NCI-H82 (cell line): ENCODE measurements at regions not wholly inside any gene's neighbourhood (a gene's known extent, or its start where the extent isn't known, plus 50 kb on each side); places are given as distances from the start of the nearest gene placed in this dataset.

Source experiments
- DNase-seq: peaks from one replicate; lab custom pipeline; 2025; lab: John Stamatoyannopoulos, UW

GRCh38 chr11:16685914-16686313 lies 52.5 kb upstream of the C11orf58 start:
- DNase-seq = no peak

- DNase-seq = no peak
Measured at GRCh38 chr11:16678466-16679116, 59.9 kb upstream of the C11orf58 start.

GRCh38 chr11:16669799-16670415 lies 68.5 kb upstream of the C11orf58 start:
- DNase-seq = no peak

- DNase-seq = peak; percentile 3
Measured at GRCh38 chr11:16632295-16633200, 105.9 kb upstream of the C11orf58 start.

- no peak for DNase-seq
Measured at GRCh38 chr11:16630651-16631050, 107.8 kb upstream of the C11orf58 start.

GRCh38 chr11:16618431-16618830 lies 120.0 kb upstream of the C11orf58 start:
- no peak for DNase-seq

GRCh38 chr11:16615480-16615879 lies 123.0 kb upstream of the C11orf58 start:
- no peak for DNase-seq

GRCh38 chr11:16613512-16614381 lies 124.7 kb upstream of the C11orf58 start:
- peak; percentile 89 for DNase-seq

- DNase-seq = peak; percentile 53
Measured at GRCh38 chr11:16613262-16613511, 125.3 kb upstream of the C11orf58 start.

GRCh38 chr11:16612566-16613261 lies 125.7 kb upstream of the C11orf58 start:
- DNase-seq = peak; percentile 37

GRCh38 chr11:16611926-16612565 lies 126.4 kb upstream of the C11orf58 start:
- peak; percentile 38 for DNase-seq

- no peak for DNase-seq
Measured at GRCh38 chr11:16611401-16611921, 127.0 kb upstream of the C11orf58 start.

GRCh38 chr11:16610738-16611388 lies 127.6 kb upstream of the C11orf58 start:
- DNase-seq = no peak

- DNase-seq = no peak
Measured at GRCh38 chr11:16610213-16610737, 128.2 kb upstream of the C11orf58 start.

GRCh38 chr11:16609769-16610168 lies 128.7 kb upstream of the C11orf58 start:
- DNase-seq = no peak

GRCh38 chr11:16607675-16608644 lies 130.5 kb upstream of the C11orf58 start:
- peak; percentile 69 for DNase-seq

- DNase-seq = peak; percentile 39
Measured at GRCh38 chr11:16606784-16607674, 131.4 kb upstream of the C11orf58 start.
